Right hindlimb (tissue), 1 donor: ENCODE measurements at regions not wholly inside any gene's neighbourhood (a gene's known extent, or its start where the extent isn't known, plus 50 kb on each side); places are given as distances from the start of the nearest gene placed in this dataset.

Experiments used
- DNase-seq: peaks from one replicate; pipeline ENCODE4 v3.0.0-alpha.2; 2018

GRCh38 chr21:20617130-20617529 lies 381.1 kb upstream of the NCAM2 start:
- no peak for DNase-seq

- no peak for DNase-seq
Observed at GRCh38 chr21:20618878-20619277, 379.3 kb upstream of the NCAM2 start.

DNA sequence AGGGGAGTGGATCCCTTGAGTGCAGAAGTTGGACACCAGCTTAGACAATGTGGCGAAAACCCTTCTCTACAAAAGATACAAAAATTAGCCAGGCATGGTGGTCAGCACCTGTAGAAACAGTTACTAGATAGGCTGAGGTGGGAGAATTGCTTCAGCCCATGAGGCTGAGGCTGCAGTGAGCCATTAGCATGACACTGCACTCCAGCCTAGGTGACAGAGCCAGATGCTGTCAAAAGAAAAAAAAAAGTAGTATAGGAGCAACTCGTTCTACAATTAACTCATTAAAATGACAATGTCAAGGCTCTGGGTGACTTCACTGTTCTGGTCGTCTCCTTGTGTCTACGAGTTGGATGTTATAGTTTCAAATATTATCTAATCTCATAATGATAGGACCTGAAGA lies 370.6 kb upstream of the NCAM2 start:
- no peak for DNase-seq

DNA sequence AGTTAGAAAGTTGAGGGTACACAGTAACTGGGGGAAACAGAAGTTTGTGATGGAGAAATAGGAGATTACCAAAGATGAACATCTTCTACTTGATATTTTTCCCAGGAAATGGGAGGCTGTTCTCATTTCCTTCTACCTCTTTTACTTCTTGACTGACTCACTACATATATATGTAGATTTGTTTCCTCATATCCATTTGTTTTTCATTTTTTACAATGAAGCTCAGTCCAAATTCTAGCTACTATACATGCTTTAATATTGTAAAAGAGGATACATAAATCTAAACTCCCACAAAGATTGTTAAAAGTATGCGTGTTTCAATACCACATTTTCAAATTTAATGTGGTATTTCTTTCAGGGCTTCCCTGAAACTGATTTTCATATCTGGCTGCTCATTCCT lies 366.6 kb upstream of the NCAM2 start:
- DNase-seq: no peak

DNA sequence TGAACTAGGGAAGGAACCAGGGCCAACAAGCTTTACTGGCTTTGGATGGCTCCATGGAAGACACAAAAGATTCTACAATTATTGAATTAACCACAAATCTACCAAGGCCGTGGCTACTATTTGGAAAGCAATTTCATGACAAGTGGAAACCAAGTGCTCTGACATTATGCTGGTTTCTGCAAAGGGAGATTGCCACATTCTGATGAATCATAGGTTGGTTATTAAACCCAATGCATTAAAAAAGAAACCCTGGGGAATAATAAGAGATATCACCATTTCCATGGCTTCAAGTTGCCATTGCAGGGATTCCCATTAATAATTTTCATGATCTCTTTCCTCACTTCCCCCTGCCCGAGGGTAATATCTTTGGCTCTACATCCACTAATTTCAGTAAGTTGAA lies 359.2 kb upstream of the NCAM2 start:
- DNase-seq: no peak

DNA sequence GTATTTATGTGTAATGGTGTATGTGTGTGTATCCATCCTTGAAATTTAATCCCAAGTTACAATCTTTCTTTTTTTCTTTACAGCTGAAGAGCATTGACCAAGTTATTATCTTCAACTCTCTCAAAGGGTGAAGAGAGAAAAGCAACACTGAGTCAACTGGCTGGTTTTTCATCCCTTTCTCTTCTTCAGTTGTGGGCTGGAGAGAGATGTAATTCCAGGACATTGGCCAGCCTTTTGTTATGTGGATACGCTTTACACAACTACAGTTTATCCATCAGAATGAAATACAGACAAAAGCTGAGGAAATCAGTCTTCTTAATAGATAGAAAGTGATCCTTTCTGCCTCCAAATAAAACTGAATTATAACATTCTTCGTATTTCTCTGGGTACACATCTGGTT lies 357.0 kb upstream of the NCAM2 start:
- no peak for DNase-seq

- DNase-seq: no peak
Observed at GRCh38 chr21:20642681-20643080, 355.5 kb upstream of the NCAM2 start.

- no peak for DNase-seq
Observed at GRCh38 chr21:20644552-20644951, 353.7 kb upstream of the NCAM2 start.

DNA sequence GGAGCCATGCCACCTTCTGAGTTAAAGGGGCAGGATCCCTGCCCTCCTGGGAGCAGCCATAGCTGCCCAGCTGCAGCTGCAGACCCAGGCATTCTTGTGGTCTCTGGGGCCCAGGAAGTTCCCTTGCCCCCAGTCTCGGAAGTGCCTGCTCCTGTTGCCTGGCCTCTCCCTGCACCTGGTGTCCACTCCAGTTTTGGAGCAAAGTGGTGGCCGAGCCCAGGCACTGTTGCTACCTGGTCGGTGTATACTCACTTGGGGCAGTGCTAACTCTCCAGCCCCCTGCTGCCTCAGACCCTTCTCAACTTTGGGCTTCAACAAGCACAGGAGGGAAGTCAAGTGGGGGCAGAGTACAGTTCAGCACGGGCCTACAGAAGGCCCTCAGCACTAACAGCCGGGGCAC lies 352.9 kb upstream of the NCAM2 start:
- DNase-seq: no peak

DNA sequence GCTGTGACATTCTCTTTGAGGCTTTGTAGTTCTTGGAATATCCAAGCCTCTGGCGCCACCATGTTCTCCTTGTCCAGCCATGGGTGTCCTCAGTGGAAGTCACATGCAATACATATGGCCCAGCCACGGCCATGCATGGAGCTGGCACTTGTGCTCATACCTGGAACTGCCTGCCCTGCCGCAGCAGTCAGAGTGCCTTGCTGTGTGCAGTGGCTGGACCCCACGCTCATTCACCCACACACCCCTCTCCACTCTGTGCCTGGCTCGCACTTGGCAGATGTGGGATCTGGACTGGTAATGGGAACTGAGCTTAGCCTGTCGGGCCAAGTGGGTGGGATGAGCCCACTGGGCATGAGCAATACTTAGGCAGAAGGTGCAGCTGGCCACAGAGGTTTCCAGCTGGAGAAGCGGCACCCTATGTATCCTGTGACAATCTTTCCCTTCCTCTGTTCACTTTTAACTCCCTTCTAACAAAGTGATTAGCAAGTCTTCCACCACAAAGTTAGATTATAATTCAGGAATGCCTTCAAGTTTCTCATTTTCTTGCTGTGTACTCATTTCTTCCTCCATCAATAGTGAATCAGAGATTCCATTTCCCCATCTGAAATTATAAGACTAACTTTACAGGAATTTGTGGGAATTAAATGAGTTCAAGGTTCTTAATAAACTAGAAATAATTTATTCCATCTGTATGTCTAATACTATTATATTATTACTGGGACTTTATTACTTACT lies 351.6 kb upstream of the NCAM2 start:
- DNase-seq: no peak

GRCh38 chr21:20647607-20648006 lies 350.6 kb upstream of the NCAM2 start:
- no peak for DNase-seq

GRCh38 chr21:20649231-20649630 lies 349.0 kb upstream of the NCAM2 start:
- no peak for DNase-seq

- no peak for DNase-seq
Observed at GRCh38 chr21:20652846-20653245, 345.4 kb upstream of the NCAM2 start.

- no peak for DNase-seq
Observed at GRCh38 chr21:20661246-20661645, 337.0 kb upstream of the NCAM2 start.

DNA sequence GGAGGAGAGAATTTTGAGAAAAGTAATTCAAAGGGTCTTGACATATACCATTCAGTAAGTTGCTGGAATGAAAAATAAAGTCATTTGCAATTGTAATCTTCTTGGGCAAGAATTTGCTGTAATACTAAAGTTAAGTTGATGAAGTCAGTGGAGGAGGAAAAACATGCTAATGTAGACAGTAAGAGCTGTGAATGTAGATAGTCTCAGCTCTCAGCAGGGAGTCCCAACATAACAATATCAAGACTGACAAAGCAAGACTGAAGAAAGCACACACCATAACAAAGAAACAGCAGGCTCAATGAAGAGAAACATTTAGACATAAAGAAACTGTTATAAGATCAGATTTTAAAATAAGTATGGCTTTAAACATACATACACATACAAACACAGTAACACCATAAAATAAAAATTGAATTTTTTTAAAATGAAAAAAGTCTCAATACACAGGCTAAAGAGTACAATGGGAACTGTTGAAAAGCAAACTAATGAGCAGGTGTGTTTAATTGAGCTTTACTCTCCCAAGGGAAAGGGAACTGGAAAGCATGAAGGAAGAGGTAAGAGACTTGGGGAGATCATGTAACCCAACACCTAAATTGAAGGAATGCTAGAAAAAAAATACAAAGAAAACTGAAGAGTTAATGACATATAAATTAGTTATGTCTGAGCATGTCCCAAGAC lies 336.3 kb upstream of the NCAM2 start:
- no peak for DNase-seq

GRCh38 chr21:20662514-20662913 lies 335.7 kb upstream of the NCAM2 start:
- DNase-seq: no peak

DNA sequence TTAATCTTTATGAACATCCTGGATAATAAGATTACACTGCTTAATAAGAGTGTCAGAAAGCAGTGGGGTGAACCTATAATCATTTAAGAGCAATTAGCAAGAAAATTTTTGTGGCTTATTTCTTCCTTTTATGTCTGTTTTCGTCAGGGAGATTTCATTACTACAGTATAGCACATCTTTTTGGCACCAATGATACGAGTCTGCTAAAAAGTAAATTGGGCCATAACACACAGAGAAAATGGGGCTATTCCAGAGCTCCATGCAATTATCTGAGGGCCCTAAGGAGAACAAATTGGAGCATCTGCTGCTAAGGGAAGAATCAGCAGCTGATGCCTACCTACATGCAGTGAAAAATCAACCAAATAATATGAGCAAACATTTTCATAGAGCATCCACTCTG lies 330.3 kb upstream of the NCAM2 start:
- no peak for DNase-seq

DNA sequence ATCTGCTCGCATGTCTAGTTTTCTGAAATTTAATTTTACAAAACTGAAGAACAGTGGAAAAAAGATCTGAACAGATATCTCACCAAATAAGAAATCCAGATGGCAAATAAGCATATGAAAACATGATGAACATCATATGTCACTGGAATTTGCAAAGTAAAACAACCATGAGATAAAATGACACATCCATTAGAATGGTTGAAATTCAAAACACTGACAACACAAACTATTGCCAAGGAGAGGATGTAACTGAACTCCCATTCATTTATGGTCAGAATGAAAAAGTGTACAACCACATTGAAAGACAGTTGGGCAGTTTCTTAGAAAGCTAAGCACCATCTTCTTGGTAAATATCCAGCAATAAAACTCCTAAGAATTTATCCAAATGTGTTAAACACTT lies 312.7 kb upstream of the NCAM2 start:
- DNase-seq: no peak

DNA sequence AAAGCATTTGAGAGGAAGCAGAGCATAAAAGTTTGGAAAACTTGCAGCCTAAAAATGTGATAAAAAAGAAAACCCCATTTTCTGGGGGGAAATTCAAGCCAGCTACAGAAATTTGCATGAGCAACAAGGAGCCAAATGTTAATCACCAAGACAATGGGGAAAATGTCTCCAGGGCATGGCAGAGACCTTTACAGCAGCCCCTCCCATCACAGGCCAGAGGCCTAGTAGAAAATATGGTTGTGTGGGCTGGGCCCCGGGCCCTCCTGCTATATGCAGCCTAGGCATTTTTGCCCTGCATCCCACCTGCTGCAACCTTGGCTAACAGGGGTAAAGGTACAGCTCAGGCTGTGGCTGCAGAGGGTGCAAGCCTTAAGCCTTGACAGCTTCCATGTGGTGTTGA lies 299.6 kb upstream of the NCAM2 start:
- no peak for DNase-seq

DNA sequence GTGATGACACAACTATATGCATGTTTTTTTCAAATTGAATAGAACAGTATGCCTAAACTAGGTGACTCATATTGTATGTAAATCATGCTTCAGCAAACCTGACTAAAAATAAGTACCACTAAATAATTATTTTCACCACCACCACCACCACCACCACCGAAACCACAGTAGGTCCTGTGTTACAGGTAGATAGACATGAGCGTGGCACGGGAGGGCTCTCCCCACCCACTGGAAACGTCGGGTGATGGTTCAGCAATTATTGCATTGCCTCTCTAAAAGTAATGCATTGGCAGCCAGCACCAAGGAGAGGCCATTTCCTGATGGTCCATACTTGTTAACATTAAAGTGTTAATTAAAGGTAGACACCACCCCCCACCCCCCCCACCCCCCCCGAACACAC lies 297.0 kb upstream of the NCAM2 start:
- DNase-seq: no peak

DNA sequence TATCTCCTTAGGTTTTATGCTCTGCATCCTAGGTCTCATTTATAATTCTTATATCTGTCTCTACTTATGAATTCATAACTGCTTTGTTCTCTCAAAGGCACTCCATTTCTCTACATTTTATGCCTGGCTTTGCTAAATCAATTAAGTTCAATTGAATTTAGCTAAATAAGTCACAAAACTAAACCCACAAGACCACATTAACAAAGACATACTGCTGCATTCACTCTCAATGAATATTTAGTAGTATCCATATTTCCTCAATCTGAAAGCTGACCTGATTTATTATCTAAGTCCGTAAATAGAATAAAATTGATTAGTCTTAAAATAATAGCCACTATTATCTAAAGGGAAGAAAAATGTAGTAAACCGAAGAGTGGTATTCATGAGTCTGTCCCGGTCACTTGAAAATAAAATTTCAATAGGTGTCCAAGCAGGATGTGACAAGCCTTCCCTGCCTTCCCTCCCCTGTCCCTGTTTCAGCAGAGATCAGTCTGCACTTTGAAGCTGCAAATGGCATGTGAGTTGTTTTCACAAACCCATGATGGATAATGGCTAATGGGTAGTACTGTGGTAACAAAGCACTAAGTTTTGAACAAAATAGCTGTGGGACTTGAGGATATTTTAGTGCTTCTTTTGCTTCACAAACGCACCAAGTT lies 295.0 kb upstream of the NCAM2 start:
- DNase-seq: no peak

DNA sequence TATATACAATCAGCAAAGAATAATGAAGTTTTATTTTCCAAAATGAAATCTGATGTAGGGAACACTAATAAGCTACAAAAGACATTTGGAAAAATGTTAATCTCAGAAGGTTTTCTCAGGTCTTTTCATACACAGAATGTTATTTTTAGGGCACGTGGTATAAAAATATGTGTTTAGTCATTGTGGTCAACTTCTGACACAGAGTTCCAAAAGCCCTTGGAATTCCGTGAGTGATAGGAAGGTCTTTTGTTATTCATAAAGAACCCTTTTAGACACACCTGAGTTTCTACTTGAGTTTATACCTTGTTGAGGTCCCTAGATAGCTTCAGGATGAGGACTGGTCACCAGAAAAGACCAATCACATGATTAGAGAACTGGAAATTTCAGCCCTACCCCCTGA lies 277.6 kb upstream of the NCAM2 start:
- DNase-seq: no peak

DNA sequence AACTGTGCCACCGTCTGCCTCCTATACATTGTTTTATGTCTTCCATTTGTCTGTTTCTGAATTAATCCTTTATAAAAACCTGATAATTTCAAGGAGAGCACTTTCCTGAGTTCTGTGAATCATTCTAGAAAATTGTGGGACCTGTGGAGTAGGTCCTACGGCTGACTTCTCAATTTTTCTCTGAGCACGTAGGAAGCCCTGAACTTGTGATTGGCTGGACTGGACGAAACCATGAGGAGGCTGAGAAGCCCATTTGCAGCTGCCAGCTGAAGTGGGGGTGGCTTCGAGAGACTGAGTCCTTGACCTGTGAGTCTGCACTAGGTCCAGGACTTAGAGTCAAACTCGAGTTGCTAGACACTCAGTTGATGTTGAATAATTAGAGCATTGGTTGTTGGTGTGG lies 277.1 kb upstream of the NCAM2 start:
- DNase-seq: no peak

- no peak for DNase-seq
Observed at GRCh38 chr21:20728691-20729090, 269.5 kb upstream of the NCAM2 start.
